OCI-LY3 (cell line): ENCODE measurements at regions not wholly inside any gene's neighbourhood (a gene's known extent, or its start where the extent isn't known, plus 50 kb on each side); places are given as distances from the start of the nearest gene placed in this dataset.

Experiments
- H2AFZ ChIP-seq: fragments of 200-600, 300-600 bp; shearing (Covaris generic); 2 replicates; pipeline ENCODE4 v1.6.0; 2014; ENCODE audit warnings: antibody characterized with exemption, low read depth, low read length
- H3K27ac ChIP-seq: fragments of 200-600, 300-600 bp; sonication (generic); 2 replicates; pipeline ENCODE4 v1.5.1; 2014; ENCODE audit warnings: mild to moderate bottlenecking, low read length, moderate library complexity, mixed read lengths
- H3K27me3 ChIP-seq: fragments of 200-600, 300-600 bp; sonication (generic); 2 replicates; pipeline ENCODE4 v1.6.1; 2014; ENCODE audit warnings: low read depth, low read length, mixed read lengths
- H3K36me3 ChIP-seq: fragments of 200-600, 300-600 bp; sonication (generic); replicated peaks from 2 replicates; pipeline ENCODE3; 2014; ENCODE audit warnings: low read depth, low read length, mixed read lengths
- H3K4me1 ChIP-seq: fragments of 300-600, 200-600 bp; sonication (generic); 2 replicates; pipeline ENCODE4 v1.6.1; 2014; ENCODE audit warnings: low read length, mixed read lengths
- H3K4me2 ChIP-seq: fragments of 200-600, 300-600 bp; sonication (generic); 2 replicates; pipeline ENCODE4 v1.6.1; 2014; ENCODE audit warnings: low read length, mixed read lengths
- H3K4me3 ChIP-seq: fragments of 300-600, 200-600 bp; sonication (generic); 2 replicates; pipeline ENCODE4 v1.5.1; 2014; ENCODE audit warnings: antibody characterized with exemption, mild to moderate bottlenecking, low read length, moderate library complexity
- H3K79me2 ChIP-seq: fragments of 300-600, 200-600 bp; shearing (Covaris generic); 2 replicates; pipeline ENCODE4 v1.6.1; 2014; ENCODE audit warnings: mild to moderate bottlenecking, low read length, mixed read lengths
- H3K9ac ChIP-seq: fragments of 300-600, 200-600 bp; shearing (Covaris generic); 2 replicates; pipeline ENCODE4 v1.6.0; 2014; ENCODE audit warnings: mild to moderate bottlenecking, low read length, moderate library complexity
- H3K9me3 ChIP-seq: fragments of 200-600, 300-600 bp; shearing (Covaris generic); 2 replicates; pipeline ENCODE4 v1.6.1; 2014; ENCODE audit warnings: low read length, mixed read lengths; ENCODE audit not compliant: insufficient read depth
- H4K20me1 ChIP-seq: fragments of 200-600, 300-600 bp; sonication (generic); 2 replicates; pipeline ENCODE4 v1.6.1; 2016; ENCODE audit warnings: low read length, mixed read lengths; ENCODE audit not compliant: insufficient read depth
- EZH2phosphoT487 ChIP-seq: fragments of 200-600 bp; shearing (Covaris generic); IDR thresholded peaks from 2 replicates; pipeline ENCODE4 v1.6.1; 2018; ENCODE audit warnings: antibody characterized with exemption, mixed run types, low read depth
- TF ChIP-seq, protein P1 (sequence below): fragments of 200-600, 300-600 bp; sonication (generic); IDR thresholded peaks from 2 replicates; pipeline ENCODE4 v1.5.1; 2014; ENCODE audit warnings: antibody characterized with exemption, low read length, low read depth

GRCh38 chr1:87733386-87733785 lies 404.7 kb downstream of the LMO4 start:
- H4K20me1 ChIP-seq = no peaks in the 10 kb centered on the region
- no peak overlapping the region for H3K4me3 ChIP-seq
- H2AFZ ChIP-seq = no peak overlapping the region
- H3K9me3 ChIP-seq = no peaks in the 10 kb centered on the region
- no peaks in the 10 kb centered on the region for H3K36me3 ChIP-seq
- H3K4me2 ChIP-seq = no peak overlapping the region
- no peaks in the 10 kb centered on the region for H3K79me2 ChIP-seq
- H3K27me3 ChIP-seq = no peaks in the 10 kb centered on the region
- no peak for TF ChIP-seq EZH2phosphoT487
- H3K27ac ChIP-seq = no peak overlapping the region
- no peaks in the 10 kb centered on the region for H3K4me1 ChIP-seq
- no peak overlapping the region for H3K9ac ChIP-seq

GRCh38 chr1:87735750-87736149 lies 407.1 kb downstream of the LMO4 start:
- no peak overlapping the region for H3K4me2 ChIP-seq
- no peaks in the 10 kb centered on the region for H3K9me3 ChIP-seq
- H3K4me1 ChIP-seq = no peaks in the 10 kb centered on the region
- no peak overlapping the region for H3K9ac ChIP-seq
- no peaks in the 10 kb centered on the region for H3K36me3 ChIP-seq
- H3K79me2 ChIP-seq = no peaks in the 10 kb centered on the region
- no peaks in the 10 kb centered on the region for H3K27me3 ChIP-seq
- H3K4me3 ChIP-seq = no peak overlapping the region
- H2AFZ ChIP-seq = no peak overlapping the region
- no peak overlapping the region for H3K27ac ChIP-seq
- H4K20me1 ChIP-seq = no peaks in the 10 kb centered on the region
- TF ChIP-seq, protein P1, sequence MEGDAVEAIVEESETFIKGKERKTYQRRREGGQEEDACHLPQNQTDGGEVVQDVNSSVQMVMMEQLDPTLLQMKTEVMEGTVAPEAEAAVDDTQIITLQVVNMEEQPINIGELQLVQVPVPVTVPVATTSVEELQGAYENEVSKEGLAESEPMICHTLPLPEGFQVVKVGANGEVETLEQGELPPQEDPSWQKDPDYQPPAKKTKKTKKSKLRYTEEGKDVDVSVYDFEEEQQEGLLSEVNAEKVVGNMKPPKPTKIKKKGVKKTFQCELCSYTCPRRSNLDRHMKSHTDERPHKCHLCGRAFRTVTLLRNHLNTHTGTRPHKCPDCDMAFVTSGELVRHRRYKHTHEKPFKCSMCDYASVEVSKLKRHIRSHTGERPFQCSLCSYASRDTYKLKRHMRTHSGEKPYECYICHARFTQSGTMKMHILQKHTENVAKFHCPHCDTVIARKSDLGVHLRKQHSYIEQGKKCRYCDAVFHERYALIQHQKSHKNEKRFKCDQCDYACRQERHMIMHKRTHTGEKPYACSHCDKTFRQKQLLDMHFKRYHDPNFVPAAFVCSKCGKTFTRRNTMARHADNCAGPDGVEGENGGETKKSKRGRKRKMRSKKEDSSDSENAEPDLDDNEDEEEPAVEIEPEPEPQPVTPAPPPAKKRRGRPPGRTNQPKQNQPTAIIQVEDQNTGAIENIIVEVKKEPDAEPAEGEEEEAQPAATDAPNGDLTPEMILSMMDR = no peak
- no peak for TF ChIP-seq EZH2phosphoT487

DNA sequence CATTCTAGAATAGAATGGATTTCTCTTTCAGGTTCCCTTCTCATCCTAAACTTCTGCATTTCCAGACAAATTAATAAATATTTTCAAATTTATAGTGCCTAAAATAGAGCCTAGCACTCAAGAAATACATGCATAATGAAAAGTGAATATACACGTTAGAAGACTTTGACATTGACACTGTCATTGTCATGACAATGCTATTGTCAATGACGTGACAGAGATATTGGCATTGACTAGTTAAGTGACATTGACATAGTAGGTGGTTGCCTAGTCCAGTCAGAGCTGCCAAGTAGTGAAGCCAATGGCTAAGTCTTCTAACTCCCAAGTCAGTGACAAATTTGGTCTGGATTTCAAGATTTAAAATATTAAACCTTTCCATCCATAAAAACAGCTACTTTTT lies 410.5 kb downstream of the LMO4 start:
- Histone ChIP-seq H3K79me2 (no peaks in the 10 kb centered on the region), H3K27ac (no peak overlapping the region), H4K20me1 (no peaks in the 10 kb centered on the region), H3K27me3 (no peaks in the 10 kb centered on the region), H3K4me3 (no peak overlapping the region), H3K9me3 (no peaks in the 10 kb centered on the region), H3K9ac (no peak overlapping the region), H3K4me2 (no peak overlapping the region), H3K36me3 (no peaks in the 10 kb centered on the region), H2AFZ (no peak overlapping the region), H3K4me1 (no peaks in the 10 kb centered on the region)
- no peak for TF ChIP-seq EZH2phosphoT487
- TF ChIP-seq, protein P1 = no peak

DNA sequence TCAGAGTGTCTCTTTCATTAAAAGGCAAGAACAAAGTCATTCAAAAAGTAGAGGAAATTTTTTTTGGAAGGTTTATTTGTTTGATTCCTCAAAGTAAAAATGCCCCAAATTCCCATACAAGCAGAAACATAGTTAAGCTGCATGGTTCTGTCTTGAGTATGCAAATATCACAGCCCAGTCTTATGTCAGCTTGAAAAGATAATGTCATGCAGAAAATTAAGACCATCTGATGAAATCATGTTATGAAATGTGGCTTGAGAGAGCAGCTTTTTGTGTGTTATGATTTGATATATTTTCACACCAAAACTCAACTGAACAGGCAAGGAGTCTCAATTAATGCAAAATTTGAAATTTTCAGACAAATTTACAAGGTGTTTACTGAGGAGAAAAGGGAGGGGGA lies 411.0 kb downstream of the LMO4 start:
- Histone ChIP-seq H3K27me3 (no peaks in the 10 kb centered on the region), H2AFZ (no peak overlapping the region), H3K36me3 (no peaks in the 10 kb centered on the region), H3K79me2 (no peaks in the 10 kb centered on the region), H3K4me2 (no peak overlapping the region), H4K20me1 (no peaks in the 10 kb centered on the region), H3K27ac (no peak overlapping the region), H3K9me3 (no peaks in the 10 kb centered on the region), H3K4me3 (no peak overlapping the region), H3K4me1 (no peaks in the 10 kb centered on the region), H3K9ac (no peak overlapping the region)
- TF ChIP-seq, protein P1 = no peak
- no peak for TF ChIP-seq EZH2phosphoT487

DNA sequence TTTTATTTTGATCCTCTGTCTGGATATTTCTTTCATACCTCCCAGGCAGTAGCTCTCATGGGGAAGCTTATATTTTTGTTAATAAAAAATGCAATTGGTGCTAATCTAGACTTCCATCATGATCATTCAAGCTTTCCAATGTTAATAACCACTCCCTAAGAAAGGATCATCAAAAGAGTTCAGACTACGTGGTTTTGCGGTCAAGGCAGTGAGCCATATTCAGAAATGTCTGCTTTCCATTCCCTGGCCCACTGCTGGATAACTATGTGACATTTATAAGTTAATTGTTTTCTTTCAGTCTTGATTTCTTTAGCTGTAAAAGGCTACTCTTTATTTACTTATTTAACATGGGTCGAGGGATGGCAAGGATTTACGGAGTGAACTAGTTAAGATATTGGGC lies 414.6 kb downstream of the LMO4 start:
- H3K27me3 ChIP-seq = no peaks in the 10 kb centered on the region
- H4K20me1 ChIP-seq = no peaks in the 10 kb centered on the region
- no peak overlapping the region for H3K4me2 ChIP-seq
- H2AFZ ChIP-seq = no peak overlapping the region
- H3K9me3 ChIP-seq = no peaks in the 10 kb centered on the region
- no peaks in the 10 kb centered on the region for H3K79me2 ChIP-seq
- no peak overlapping the region for H3K9ac ChIP-seq
- no peaks in the 10 kb centered on the region for H3K4me1 ChIP-seq
- H3K4me3 ChIP-seq = no peak overlapping the region
- no peak overlapping the region for H3K27ac ChIP-seq
- H3K36me3 ChIP-seq = no peaks in the 10 kb centered on the region
- TF ChIP-seq EZH2phosphoT487 = no peak
- TF ChIP-seq, protein P1 = no peak
